Lower leg skin (tissue), 4 donors: ENCODE measurements at regions not wholly inside any gene's neighbourhood (a gene's known extent, or its start where the extent isn't known, plus 50 kb on each side); places are given as distances from the start of the nearest gene placed in this dataset.

Experiments
- DNase-seq, 2 donors: peaks; one replicate each; pipeline ENCODE4 v3.0.0-alpha.2; 2019; ENCODE audit warnings: low spot score in 2 of 2
- H3K4me3 ChIP-seq: fragments of 200-600 bp; sonication (generic); 2 replicates; pipeline ENCODE4 v1.5.1; 2017; ENCODE audit warnings: mild to moderate bottlenecking, low read depth; ENCODE audit not compliant: poor library complexity, severe bottlenecking
- POLR2A ChIP-seq, 2 donors: fragments of 450-650 bp; IDR thresholded peaks; one replicate each; pipeline ENCODE4 v1.6.1; 2016 to 2017; ENCODE audit warnings: antibody characterized with exemption in 2 of 2, mild to moderate bottlenecking in 1 of 2, moderate library complexity in 1 of 2
- WGBS, 2 donors: methylation state at CpG; one replicate each; pipeline ENCODE4 v1.1.5; 2018; 5-methylcytosine and 5-hydroxymethylcytosine counted together
- intact Hi-C: fragments of 100-400 bp; cut with DNase I; formaldehyde crosslinking; loops from one replicate; pipeline ENCODE4 v1.15.0; 2023; ENCODE audit warnings: low total_unique reads
- TF ChIP-seq, protein P1 (sequence below), 3 donors: fragments of 450-650 bp; IDR thresholded peaks; one replicate each; pipeline ENCODE4 v1.5.1; 2016; ENCODE audit warnings: antibody characterized with exemption in 3 of 3, mild to moderate bottlenecking in 3 of 3, moderate library complexity in 2 of 3

GRCh38 chr2:183244300-183244844, 120.1 kb downstream of the NUP35 start:
- DNase-seq: no peak
- TF ChIP-seq POLR2A (IDR thresholded peaks at IDR 0.05): no peak
- TF ChIP-seq, protein P1, sequence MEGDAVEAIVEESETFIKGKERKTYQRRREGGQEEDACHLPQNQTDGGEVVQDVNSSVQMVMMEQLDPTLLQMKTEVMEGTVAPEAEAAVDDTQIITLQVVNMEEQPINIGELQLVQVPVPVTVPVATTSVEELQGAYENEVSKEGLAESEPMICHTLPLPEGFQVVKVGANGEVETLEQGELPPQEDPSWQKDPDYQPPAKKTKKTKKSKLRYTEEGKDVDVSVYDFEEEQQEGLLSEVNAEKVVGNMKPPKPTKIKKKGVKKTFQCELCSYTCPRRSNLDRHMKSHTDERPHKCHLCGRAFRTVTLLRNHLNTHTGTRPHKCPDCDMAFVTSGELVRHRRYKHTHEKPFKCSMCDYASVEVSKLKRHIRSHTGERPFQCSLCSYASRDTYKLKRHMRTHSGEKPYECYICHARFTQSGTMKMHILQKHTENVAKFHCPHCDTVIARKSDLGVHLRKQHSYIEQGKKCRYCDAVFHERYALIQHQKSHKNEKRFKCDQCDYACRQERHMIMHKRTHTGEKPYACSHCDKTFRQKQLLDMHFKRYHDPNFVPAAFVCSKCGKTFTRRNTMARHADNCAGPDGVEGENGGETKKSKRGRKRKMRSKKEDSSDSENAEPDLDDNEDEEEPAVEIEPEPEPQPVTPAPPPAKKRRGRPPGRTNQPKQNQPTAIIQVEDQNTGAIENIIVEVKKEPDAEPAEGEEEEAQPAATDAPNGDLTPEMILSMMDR (IDR thresholded peaks at IDR 0.05): no peak
- 89% methylated on average over 2 of the region's 2 CpGs for WGBS, 2 donors
- H3K4me3 ChIP-seq: no peak overlapping the region
- intact Hi-C loops: no loop called here

- intact Hi-C loops: no loop called here
- WGBS, 2 donors: 2 to 6% methylated on average over 1 of the region's 1 CpG
- no peak for DNase-seq
- no peak overlapping the region for H3K4me3 ChIP-seq
- TF ChIP-seq, protein P1 (IDR thresholded peaks at IDR 0.05): no peak
- TF ChIP-seq POLR2A (IDR thresholded peaks at IDR 0.05): no peak
Observed at GRCh38 chr2:183248866-183249567, 124.8 kb downstream of the NUP35 start.

DNA sequence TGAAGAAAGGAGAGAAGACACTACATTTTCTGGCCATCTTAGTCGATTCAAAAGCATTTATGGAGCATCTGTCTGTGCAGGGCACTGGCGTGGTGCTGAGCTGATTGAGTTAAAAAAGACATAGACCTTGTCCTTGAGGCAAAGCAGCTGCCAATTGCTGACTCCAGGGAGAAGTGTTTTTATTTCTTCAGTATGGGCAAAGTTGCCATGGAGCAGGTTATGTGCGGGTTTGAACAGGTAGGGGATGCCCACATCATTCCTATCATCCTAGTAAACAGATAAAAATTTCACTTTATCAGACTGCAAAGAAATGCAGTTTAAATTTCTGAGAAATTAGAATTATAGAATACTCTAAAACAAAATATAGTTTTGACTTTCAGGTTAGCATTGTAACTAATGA, 125.8 kb downstream of the NUP35 start:
- no peak for DNase-seq
- H3K4me3 ChIP-seq: no peak overlapping the region
- 38 to 46% methylated on average over 3 of the region's 3 CpGs for WGBS, 2 donors
- intact Hi-C loops: no loop called here
- TF ChIP-seq, protein P1 (IDR thresholded peaks at IDR 0.05): no peak
- no peak for TF ChIP-seq POLR2A (IDR thresholded peaks at IDR 0.05)

- DNase-seq: no peak
- no peak overlapping the region for H3K4me3 ChIP-seq
- intact Hi-C loops: no loop called here
- TF ChIP-seq POLR2A (IDR thresholded peaks at IDR 0.05): no peak
- TF ChIP-seq, protein P1 (IDR thresholded peaks at IDR 0.05): no peak
- 70 to 75% methylated on average over 3 of the region's 3 CpGs for WGBS, 2 donors
Observed at GRCh38 chr2:183250472-183250871, 126.2 kb downstream of the NUP35 start.

DNA sequence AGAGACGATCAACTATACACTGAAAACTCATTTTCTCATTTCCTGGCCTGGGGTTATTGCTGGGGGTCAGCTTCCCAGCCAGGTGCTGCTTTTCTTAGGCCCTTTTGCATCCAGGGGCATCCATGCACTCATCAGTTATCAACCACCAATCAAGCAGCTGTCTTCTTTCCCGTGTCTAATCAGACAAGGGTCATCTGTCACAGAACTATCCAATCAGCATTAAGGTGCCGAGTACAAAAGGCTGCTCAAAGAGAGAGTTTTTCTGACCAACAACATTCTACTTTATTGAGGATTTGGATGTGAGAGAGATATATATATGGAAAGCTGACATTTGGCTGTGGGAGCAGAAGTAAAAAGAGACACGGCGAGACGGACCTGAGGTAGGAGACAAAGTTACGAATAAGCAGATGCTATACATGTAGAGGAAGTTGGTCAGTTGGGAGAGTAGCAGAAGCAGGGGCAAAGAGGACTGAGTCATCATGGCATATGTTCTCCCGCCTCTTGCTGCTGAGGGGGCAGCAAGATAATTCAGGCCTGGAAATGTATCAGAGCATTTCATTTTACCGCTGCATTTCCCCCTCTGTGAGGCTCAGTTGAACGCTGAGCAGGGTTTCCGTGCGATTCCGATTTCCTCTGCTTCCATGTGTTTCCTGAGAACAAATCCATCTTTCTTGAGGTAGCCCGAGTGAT, 129.3 kb downstream of the NUP35 start:
- DNase-seq: no peak
- no peak for TF ChIP-seq POLR2A (IDR thresholded peaks at IDR 0.05)
- TF ChIP-seq, protein P1 (IDR thresholded peaks at IDR 0.05): no peak
- WGBS, 2 donors: 72 to 81% methylated on average over 14 of the region's 14 CpGs
- no peak overlapping the region for H3K4me3 ChIP-seq
- intact Hi-C loops: no loop called here
